ENCODE measurements at regions not wholly inside any gene's neighbourhood (a gene's known extent, or its start where the extent isn't known, plus 50 kb on each side); places are given as distances from the start of the nearest gene placed in this dataset.

DNA sequence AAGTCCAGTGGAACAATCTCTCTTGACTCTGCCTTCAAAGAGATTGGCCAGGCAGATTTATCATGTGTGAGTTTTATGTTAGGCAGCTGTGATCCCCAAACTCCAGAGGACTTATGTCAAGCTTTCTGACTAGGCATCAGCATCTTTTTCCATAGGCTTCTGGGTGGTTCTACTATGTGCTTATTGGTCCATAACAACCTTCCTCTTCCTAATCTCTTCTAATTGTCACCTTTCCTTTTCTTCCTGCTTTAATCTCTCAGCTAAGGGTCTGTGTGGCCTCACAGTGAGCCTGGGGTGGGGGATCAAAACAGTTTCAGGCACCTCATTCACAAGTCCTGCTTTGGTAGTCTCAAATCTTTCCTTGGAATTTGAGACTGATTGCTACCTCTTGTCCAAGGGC, 170.9 kb upstream of the CHD1 start:
- H3K4me3 ChIP-seq (ENCODE audit: low read length in 3 of 3) = no peak overlapping the region
- H3K27me3 ChIP-seq (ENCODE audit: control insufficient read depth in 3 of 3, insufficient read depth in 3 of 3, low read length in 3 of 3) = no peaks in the 10 kb centered on the region
- no peaks in the 10 kb centered on the region for H3K36me3 ChIP-seq (ENCODE audit: control insufficient read depth in 3 of 3, insufficient read depth in 3 of 3, low read length in 3 of 3)
- H3K9ac ChIP-seq (ENCODE audit: low read depth in 1 of 3, low read length in 3 of 3) = no peak overlapping the region
- H3K9me3 ChIP-seq (ENCODE audit: control insufficient read depth in 3 of 3, low read length in 3 of 3) = no peaks in the 10 kb centered on the region
- H3K4me1 ChIP-seq (ENCODE audit: control insufficient read depth in 3 of 3, insufficient read depth in 3 of 3, low read length in 3 of 3) = no peaks in the 10 kb centered on the region
- H3K27ac ChIP-seq (ENCODE audit: low read depth, low read length) = no peak overlapping the region

DNA sequence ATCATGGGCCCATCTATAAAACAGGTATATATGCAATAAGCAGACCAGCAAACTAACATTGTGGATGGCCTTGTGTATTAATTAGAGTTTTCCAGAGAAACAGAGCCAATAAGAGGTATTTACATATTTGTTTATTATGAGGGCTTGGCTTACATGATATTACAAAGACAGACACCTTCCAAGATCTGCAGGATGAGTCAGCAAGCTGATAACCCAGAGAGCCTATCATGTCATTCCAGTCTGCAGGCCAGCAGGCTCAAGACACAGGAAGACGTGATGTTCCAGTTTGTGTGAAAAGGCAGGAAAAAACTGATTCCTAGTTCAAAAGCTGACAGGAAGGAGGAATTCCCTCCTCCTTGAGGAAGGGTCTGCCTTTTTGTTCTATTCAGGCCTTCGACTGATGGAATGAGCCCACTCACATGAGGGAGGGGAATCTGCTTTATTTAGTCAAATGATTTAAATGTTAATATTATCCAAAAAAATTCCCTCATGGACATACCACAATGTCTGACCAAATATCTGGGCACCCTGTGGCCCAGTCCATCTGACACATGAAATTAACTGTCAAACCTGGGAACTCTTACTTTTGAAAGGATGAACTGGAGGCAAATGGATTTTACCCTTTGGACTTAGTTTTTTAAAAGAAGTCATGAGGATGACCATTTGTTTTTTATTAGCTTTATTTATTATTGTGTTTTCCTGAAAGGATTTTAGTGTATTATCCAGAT, 161.2 kb upstream of the CHD1 start:
- Histone ChIP-seq H3K27ac (ENCODE audit: low read depth, low read length) (no peak overlapping the region), H3K9ac (ENCODE audit: low read depth in 1 of 3, low read length in 3 of 3) (no peak overlapping the region), H3K36me3 (ENCODE audit: control insufficient read depth in 3 of 3, insufficient read depth in 3 of 3, low read length in 3 of 3) (no peaks in the 10 kb centered on the region), H3K4me1 (ENCODE audit: control insufficient read depth in 3 of 3, insufficient read depth in 3 of 3, low read length in 3 of 3) (no peaks in the 10 kb centered on the region), H3K9me3 (ENCODE audit: control insufficient read depth in 3 of 3, low read length in 3 of 3) (no peaks in the 10 kb centered on the region), H3K27me3 (ENCODE audit: control insufficient read depth in 3 of 3, insufficient read depth in 3 of 3, low read length in 3 of 3) (no peaks in the 10 kb centered on the region), H3K4me3 (ENCODE audit: low read length in 3 of 3) (no peak overlapping the region)

DNA sequence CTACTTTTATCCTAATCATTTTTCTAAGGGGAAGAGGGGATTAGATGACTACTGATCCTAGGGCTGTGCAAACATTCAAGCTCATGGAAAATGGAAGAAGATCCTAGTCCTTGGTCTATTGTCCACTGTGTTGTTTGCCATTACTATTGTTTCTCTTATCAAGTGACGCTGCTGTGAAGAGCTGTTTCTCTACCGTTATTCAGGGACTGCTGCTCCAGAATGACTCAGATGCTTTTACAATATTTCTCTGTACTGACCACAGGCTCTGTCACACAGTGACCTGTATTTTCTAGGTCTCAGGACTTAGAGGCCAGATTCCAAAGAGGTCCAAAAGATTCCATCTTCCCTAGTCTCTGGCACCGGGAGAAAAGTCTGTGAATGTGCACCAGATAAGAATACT, 159.5 kb upstream of the CHD1 start:
- Histone ChIP-seq H3K9me3 (ENCODE audit: control insufficient read depth in 3 of 3, low read length in 3 of 3) (no peaks in the 10 kb centered on the region), H3K9ac (ENCODE audit: low read depth in 1 of 3, low read length in 3 of 3) (no peak overlapping the region), H3K4me3 (ENCODE audit: low read length in 3 of 3) (no peak overlapping the region)

DNA sequence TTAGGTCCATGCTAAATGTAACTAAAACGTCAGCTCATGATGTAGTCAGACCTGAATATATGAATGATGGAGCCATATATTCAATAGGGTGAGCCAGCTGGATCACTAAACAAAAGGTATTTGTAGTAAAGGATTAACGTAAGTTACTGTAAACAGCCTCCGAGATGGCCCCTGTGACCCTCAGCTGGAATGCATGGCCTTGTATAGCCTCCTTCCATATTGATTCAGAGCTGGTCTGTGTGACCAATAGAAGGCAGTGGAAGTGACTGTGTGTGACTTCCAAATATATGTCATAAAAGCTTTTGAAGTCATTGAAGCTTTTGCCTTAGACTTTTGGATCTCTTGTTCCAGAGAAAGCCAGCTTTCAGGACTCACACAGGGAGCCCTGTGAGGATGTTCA, 154.4 kb upstream of the CHD1 start:
- no peaks in the 10 kb centered on the region for H3K27me3 ChIP-seq (ENCODE audit: control insufficient read depth in 3 of 3, insufficient read depth in 3 of 3, low read length in 3 of 3)
- no peaks in the 10 kb centered on the region for H3K9me3 ChIP-seq (ENCODE audit: control insufficient read depth in 3 of 3, low read length in 3 of 3)
- H3K4me3 ChIP-seq (ENCODE audit: low read length in 3 of 3) = no peak overlapping the region
- no peaks in the 10 kb centered on the region for H3K4me1 ChIP-seq (ENCODE audit: control insufficient read depth in 3 of 3, insufficient read depth in 3 of 3, low read length in 3 of 3)
- H3K36me3 ChIP-seq (ENCODE audit: control insufficient read depth in 3 of 3, insufficient read depth in 3 of 3, low read length in 3 of 3) = no peaks in the 10 kb centered on the region
- no peak overlapping the region for H3K27ac ChIP-seq (ENCODE audit: low read depth, low read length)
- H3K9ac ChIP-seq (ENCODE audit: low read depth in 1 of 3, low read length in 3 of 3) = no peak overlapping the region

More for the DNA sequence above, 159.5 kb upstream of the CHD1 start:
- Histone ChIP-seq H3K27me3 (ENCODE audit: control insufficient read depth in 3 of 3, insufficient read depth in 3 of 3, low read length in 3 of 3) (no peaks in the 10 kb centered on the region), H3K27ac (ENCODE audit: low read depth, low read length) (no peak overlapping the region), H3K4me1 (ENCODE audit: control insufficient read depth in 3 of 3, insufficient read depth in 3 of 3, low read length in 3 of 3) (no peaks in the 10 kb centered on the region), H3K36me3 (ENCODE audit: control insufficient read depth in 3 of 3, insufficient read depth in 3 of 3, low read length in 3 of 3) (no peaks in the 10 kb centered on the region)

DNA sequence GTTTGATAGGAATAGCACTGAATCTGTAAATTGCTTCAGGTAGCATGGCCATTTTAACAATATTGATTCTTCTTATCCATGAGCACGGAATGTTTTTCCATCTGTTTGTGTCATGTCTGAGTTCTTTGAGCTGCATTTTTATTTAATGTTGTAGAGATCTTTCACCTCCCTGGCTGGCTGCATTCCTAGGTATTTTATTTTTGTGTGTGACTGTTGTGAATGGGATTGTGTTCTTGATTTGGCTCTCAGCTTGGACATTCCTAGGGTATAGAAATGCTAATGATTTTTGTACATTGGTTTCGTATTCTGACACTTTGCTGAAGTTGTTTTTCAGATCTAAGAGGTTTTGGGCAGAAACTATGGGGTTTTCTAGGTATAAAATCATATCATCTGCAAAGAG, 152.9 kb upstream of the CHD1 start:
- no peak overlapping the region for H3K27ac ChIP-seq (ENCODE audit: low read depth, low read length)
- H3K4me1 ChIP-seq (ENCODE audit: control insufficient read depth in 3 of 3, insufficient read depth in 3 of 3, low read length in 3 of 3) = no peaks in the 10 kb centered on the region
- no peaks in the 10 kb centered on the region for H3K9me3 ChIP-seq (ENCODE audit: control insufficient read depth in 3 of 3, low read length in 3 of 3)
- H3K27me3 ChIP-seq (ENCODE audit: control insufficient read depth in 3 of 3, insufficient read depth in 3 of 3, low read length in 3 of 3) = no peaks in the 10 kb centered on the region
- no peak overlapping the region for H3K9ac ChIP-seq (ENCODE audit: low read depth in 1 of 3, low read length in 3 of 3)
- H3K36me3 ChIP-seq (ENCODE audit: control insufficient read depth in 3 of 3, insufficient read depth in 3 of 3, low read length in 3 of 3) = no peaks in the 10 kb centered on the region
- no peak overlapping the region for H3K4me3 ChIP-seq (ENCODE audit: low read length in 3 of 3)

DNA sequence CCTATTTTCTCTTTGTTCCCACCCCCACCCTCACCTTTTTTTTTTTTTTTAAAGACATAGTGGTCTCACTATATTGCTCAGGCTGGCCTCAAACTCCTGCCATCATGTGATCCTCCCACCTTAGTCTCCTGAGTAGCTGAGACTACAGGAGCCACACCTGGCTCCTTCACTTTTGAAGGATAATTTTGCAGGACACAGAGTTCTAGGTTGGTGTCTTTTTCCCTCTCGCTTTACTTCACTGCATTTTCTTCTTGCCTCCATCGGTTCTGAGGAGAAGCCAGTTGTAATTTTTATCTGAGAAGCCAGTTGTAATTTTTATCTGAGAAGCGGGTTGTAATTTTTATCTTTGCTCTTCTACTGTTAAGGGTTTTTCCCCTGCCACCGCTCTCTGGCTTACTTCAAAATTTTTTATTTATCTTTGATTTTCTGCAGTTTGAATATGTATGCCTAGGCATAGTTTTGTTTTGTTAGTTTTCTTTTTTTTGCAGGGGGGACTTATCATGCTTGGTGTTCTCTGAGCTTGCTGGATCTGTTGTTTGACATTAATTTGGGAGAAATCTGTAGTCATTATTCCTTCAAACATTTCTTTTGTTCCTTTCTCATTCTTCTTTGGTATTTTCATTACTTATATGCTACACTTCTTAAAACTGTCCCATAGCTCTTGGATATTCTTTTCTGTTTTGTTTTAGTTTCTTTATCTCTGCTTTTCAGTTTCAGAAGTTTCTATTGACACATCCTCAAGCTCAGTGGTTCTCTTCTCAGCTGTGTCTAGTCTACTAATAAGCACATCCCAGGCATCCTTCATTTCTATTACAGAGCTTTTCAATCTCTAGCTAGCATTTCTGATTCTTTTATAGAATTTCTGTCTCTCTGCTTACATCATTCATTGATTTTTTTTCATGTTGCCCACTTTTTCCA, 148.2 kb upstream of the CHD1 start:
- Histone ChIP-seq H3K27me3 (ENCODE audit: control insufficient read depth in 3 of 3, insufficient read depth in 3 of 3, low read length in 3 of 3) (no peaks in the 10 kb centered on the region), H3K9ac (ENCODE audit: low read depth in 1 of 3, low read length in 3 of 3) (no peak overlapping the region), H3K4me3 (ENCODE audit: low read length in 3 of 3) (no peak overlapping the region), H3K9me3 (ENCODE audit: control insufficient read depth in 3 of 3, low read length in 3 of 3) (no peaks in the 10 kb centered on the region), H3K36me3 (ENCODE audit: control insufficient read depth in 3 of 3, insufficient read depth in 3 of 3, low read length in 3 of 3) (no peaks in the 10 kb centered on the region), H3K27ac (ENCODE audit: low read depth, low read length) (no peak overlapping the region), H3K4me1 (ENCODE audit: control insufficient read depth in 3 of 3, insufficient read depth in 3 of 3, low read length in 3 of 3) (no peaks in the 10 kb centered on the region)

DNA sequence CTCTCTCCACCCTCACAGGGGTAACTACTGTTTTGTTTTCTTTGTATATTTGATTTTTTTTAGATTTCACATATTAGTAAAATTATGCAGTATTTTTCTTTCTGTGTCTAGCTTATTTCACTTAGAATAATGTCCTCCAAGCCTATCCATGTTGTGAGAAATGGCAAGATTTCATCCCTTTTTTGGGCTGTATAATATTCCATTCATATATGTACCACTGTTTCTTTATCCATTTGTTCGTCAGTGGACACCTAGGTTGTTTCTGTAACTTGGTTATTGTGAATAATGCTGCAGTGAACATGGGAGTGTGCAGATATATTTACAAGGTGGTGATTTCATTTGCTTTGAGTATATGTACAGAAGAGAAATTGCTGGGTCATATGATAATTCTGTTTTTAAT, 144.0 kb upstream of the CHD1 start:
- Histone ChIP-seq H3K9ac (ENCODE audit: low read depth in 1 of 3, low read length in 3 of 3) (no peak overlapping the region), H3K4me1 (ENCODE audit: control insufficient read depth in 3 of 3, insufficient read depth in 3 of 3, low read length in 3 of 3) (no peaks in the 10 kb centered on the region), H3K27ac (ENCODE audit: low read depth, low read length) (no peak overlapping the region), H3K4me3 (ENCODE audit: low read length in 3 of 3) (no peak overlapping the region), H3K9me3 (ENCODE audit: control insufficient read depth in 3 of 3, low read length in 3 of 3) (no peaks in the 10 kb centered on the region), H3K27me3 (ENCODE audit: control insufficient read depth in 3 of 3, insufficient read depth in 3 of 3, low read length in 3 of 3) (no peaks in the 10 kb centered on the region), H3K36me3 (ENCODE audit: control insufficient read depth in 3 of 3, insufficient read depth in 3 of 3, low read length in 3 of 3) (no peaks in the 10 kb centered on the region)

DNA sequence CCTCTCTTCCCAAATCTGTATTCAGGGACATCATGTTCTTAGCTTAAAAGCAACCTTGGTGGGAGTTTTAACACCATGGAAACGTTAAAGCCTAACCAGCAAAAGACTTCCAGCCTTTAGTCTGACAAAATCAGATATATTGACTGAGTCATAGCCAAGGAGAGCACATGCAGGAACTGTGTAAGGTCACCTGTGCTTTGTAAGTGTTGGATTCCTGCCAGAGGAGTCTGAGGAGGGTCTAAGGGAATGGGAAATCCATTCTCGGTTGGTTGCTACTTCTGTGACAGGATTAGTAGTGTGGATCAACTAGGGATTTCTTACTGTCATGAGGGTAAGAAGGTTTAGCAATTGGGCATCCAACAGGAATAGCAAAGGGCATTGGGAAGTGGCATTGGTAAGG, 142.0 kb upstream of the CHD1 start:
- Histone ChIP-seq H3K4me1 (ENCODE audit: control insufficient read depth in 3 of 3, insufficient read depth in 3 of 3, low read length in 3 of 3) (no peaks in the 10 kb centered on the region), H3K27ac (ENCODE audit: low read depth, low read length) (no peak overlapping the region), H3K9me3 (ENCODE audit: control insufficient read depth in 3 of 3, low read length in 3 of 3) (no peaks in the 10 kb centered on the region), H3K27me3 (ENCODE audit: control insufficient read depth in 3 of 3, insufficient read depth in 3 of 3, low read length in 3 of 3) (no peaks in the 10 kb centered on the region), H3K4me3 (ENCODE audit: low read length in 3 of 3) (no peak overlapping the region), H3K36me3 (ENCODE audit: control insufficient read depth in 3 of 3, insufficient read depth in 3 of 3, low read length in 3 of 3) (no peaks in the 10 kb centered on the region), H3K9ac (ENCODE audit: low read depth in 1 of 3, low read length in 3 of 3) (no peak overlapping the region)

DNA sequence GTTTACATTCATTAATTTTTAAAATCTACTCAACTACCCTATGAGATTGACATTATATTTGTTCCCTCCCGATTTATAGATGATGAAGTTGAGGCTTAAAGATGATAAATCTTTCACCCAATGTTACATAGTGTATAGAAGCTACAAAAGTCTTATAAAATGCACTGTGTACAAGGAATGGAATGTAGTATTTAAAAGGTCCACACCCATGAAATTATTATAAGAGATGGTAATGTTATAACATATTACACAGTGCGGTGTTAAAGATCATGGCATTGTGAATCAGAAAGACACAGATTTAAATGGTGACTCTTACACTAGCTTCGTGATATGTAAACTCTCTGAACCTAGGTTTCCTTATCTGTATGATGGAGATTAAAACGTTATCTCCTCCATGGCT, 141.6 kb upstream of the CHD1 start:
- Histone ChIP-seq H3K27me3 (ENCODE audit: control insufficient read depth in 3 of 3, insufficient read depth in 3 of 3, low read length in 3 of 3) (no peaks in the 10 kb centered on the region), H3K36me3 (ENCODE audit: control insufficient read depth in 3 of 3, insufficient read depth in 3 of 3, low read length in 3 of 3) (no peaks in the 10 kb centered on the region), H3K4me3 (ENCODE audit: low read length in 3 of 3) (no peak overlapping the region), H3K9me3 (ENCODE audit: control insufficient read depth in 3 of 3, low read length in 3 of 3) (no peaks in the 10 kb centered on the region), H3K9ac (ENCODE audit: low read depth in 1 of 3, low read length in 3 of 3) (no peak overlapping the region), H3K27ac (ENCODE audit: low read depth, low read length) (no peak overlapping the region), H3K4me1 (ENCODE audit: control insufficient read depth in 3 of 3, insufficient read depth in 3 of 3, low read length in 3 of 3) (no peaks in the 10 kb centered on the region)

DNA sequence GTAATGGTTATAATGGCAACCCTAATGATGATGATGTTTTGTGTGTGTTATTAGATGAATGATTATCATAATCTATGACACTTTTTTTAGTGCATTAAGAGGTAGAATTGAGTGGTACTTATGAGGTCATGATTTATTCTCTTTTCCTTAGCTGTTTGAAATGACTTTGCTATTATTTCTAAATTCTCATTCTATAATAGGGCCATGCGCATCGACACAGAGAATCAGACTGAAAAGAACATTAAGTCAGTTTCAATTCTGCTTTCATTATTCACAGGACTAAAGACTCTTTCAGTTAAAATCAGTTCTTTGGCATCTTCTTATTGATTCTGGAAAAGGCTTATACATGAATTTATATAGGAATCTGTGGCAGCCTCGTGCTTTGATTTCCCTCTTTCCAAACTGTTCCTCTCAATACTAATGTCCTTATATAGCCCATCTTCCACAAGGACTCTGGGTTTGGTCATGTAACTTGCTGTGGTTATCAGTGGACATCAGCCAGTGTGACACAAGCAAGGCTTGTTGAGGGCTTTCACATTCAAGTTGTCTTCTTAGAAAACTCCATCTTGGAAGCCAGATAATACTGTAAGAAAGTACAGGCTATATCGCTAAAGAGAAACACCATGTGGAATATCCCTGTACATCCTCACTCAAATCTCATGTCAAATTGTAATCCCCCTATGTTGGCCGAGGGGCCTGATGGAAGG, 140.3 kb upstream of the CHD1 start:
- Histone ChIP-seq H3K27ac (ENCODE audit: low read depth, low read length) (no peak overlapping the region), H3K9ac (ENCODE audit: low read depth in 1 of 3, low read length in 3 of 3) (no peak overlapping the region), H3K4me1 (ENCODE audit: control insufficient read depth in 3 of 3, insufficient read depth in 3 of 3, low read length in 3 of 3) (no peaks in the 10 kb centered on the region), H3K4me3 (ENCODE audit: low read length in 3 of 3) (no peak overlapping the region), H3K27me3 (ENCODE audit: control insufficient read depth in 3 of 3, insufficient read depth in 3 of 3, low read length in 3 of 3) (no peaks in the 10 kb centered on the region), H3K36me3 (ENCODE audit: control insufficient read depth in 3 of 3, insufficient read depth in 3 of 3, low read length in 3 of 3) (no peaks in the 10 kb centered on the region), H3K9me3 (ENCODE audit: control insufficient read depth in 3 of 3, low read length in 3 of 3) (no peaks in the 10 kb centered on the region)
